Brain microvascular endothelial cell (primary cell): ENCODE measurements at regions not wholly inside any gene's neighbourhood (a gene's known extent, or its start where the extent isn't known, plus 50 kb on each side); places are given as distances from the start of the nearest gene placed in this dataset.

ENCODE experiments used
- DNase-seq: peaks from one replicate; pipeline ENCODE4 v3.0.0-alpha.2; 2020
- H3K27ac ChIP-seq: fragments of 250-450 bp; sonication (Bioruptor Pico); 2 replicates; pipeline ENCODE4 v1.5.1; 2020; ENCODE audit warnings: mild to moderate bottlenecking, moderate library complexity
- H3K27me3 ChIP-seq: fragments of 250-450 bp; sonication (Bioruptor Pico); replicated peaks from 2 replicates; pipeline ENCODE4 v1.5.1; 2020; ENCODE audit warnings: mild to moderate bottlenecking
- H3K36me3 ChIP-seq: fragments of 250-450 bp; sonication (Bioruptor Pico); replicated peaks from 2 replicates; pipeline ENCODE4 v1.5.1; 2020; ENCODE audit warnings: mild to moderate bottlenecking
- H3K4me3 ChIP-seq: 2 replicates; pipeline ENCODE4 v1.5.1; 2011; ENCODE audit warnings: low read depth, mild to moderate bottlenecking, control low read depth, low read length, moderate library complexity
- in situ Hi-C: cut with HindIII; loops from 2 replicates; pipeline ENCODE4 v1.10.0; 2017; ENCODE audit warnings: low sequenced_read_pairs, low pct_ligation_motif_present
- TF ChIP-seq, protein P1 (sequence below): IDR thresholded peaks from 2 replicates; pipeline ENCODE4 v1.5.1; 2011; ENCODE audit warnings: low read depth, mild to moderate bottlenecking, moderate library complexity, low read length, control low read depth, inconsistent platforms; ENCODE audit errors: missing control alignments

DNA sequence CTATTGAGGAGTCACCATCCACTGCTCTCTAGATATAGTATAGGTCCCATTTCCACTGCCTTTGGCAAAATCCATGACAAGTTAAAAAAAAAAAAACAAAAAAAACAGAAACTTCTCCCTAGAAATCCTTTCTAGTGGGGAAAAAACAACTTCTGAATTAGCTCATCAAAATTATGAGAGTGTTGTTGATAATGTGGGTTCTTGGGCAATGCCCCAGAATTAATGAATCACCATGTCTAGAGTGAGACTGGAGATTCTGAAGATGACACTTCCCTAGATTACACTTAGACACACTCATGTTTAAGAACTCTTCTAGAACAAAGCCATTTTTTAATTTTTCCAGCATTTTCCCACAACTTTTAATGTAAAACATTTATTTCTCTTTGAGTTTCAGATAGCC is 728.0 kb upstream of the C9orf72 start:
- no peak for DNase-seq
- Histone ChIP-seq H3K27me3 (no peaks in the 10 kb centered on the region), H3K27ac (no peak overlapping the region), H3K36me3 (no peaks in the 10 kb centered on the region), H3K4me3 (no peak overlapping the region)
- in situ Hi-C loops = no loop called here
- TF ChIP-seq, protein P1, sequence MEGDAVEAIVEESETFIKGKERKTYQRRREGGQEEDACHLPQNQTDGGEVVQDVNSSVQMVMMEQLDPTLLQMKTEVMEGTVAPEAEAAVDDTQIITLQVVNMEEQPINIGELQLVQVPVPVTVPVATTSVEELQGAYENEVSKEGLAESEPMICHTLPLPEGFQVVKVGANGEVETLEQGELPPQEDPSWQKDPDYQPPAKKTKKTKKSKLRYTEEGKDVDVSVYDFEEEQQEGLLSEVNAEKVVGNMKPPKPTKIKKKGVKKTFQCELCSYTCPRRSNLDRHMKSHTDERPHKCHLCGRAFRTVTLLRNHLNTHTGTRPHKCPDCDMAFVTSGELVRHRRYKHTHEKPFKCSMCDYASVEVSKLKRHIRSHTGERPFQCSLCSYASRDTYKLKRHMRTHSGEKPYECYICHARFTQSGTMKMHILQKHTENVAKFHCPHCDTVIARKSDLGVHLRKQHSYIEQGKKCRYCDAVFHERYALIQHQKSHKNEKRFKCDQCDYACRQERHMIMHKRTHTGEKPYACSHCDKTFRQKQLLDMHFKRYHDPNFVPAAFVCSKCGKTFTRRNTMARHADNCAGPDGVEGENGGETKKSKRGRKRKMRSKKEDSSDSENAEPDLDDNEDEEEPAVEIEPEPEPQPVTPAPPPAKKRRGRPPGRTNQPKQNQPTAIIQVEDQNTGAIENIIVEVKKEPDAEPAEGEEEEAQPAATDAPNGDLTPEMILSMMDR = no peak

DNA sequence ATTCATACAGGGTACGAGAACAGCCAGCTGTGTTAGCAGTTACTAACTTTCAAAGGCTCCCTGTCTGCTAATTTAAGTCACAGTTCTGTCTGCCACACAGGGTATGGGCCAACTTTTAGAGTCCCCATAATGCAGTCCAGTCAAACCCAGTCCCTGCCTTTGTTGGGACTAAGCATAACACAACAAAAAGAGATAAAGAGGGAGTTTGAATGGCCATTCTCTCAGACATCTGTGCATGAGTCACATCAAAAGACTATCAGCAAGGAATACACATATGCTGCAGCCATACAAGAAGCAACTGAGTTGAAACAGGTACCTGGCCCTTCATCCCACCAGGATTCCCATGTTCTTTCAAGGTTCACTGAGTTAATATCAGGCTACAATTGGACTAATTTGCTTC is 744.5 kb upstream of the C9orf72 start:
- Histone ChIP-seq H3K27ac (no peak overlapping the region), H3K27me3 (no peaks in the 10 kb centered on the region), H3K4me3 (no peak overlapping the region), H3K36me3 (no peaks in the 10 kb centered on the region)
- TF ChIP-seq, protein P1 = no peak
- in situ Hi-C loops = no loop called here
- no peak for DNase-seq

DNA sequence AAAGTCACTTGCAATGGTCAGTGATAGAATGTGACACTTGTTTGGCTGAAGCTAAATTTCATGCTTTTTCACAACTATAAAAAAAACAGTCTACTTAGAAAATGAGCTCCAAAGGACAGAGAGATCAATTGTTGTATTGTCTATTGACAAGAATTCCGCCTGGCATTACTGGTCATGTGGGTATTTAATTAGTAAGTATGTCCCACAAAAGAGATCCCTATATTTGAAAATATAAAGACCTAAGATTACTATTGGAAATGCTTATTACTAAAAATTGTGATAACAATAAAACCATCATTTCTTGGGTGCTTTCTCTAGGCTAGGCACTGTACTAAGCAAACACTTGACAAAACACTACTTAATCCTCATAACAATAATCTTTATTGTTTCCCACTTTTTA is 745.2 kb upstream of the C9orf72 start:
- Histone ChIP-seq H3K36me3 (no peaks in the 10 kb centered on the region), H3K4me3 (no peak overlapping the region), H3K27ac (no peak overlapping the region), H3K27me3 (no peaks in the 10 kb centered on the region)
- TF ChIP-seq, protein P1 = no peak
- no peak for DNase-seq
- in situ Hi-C loops = no loop called here

DNA sequence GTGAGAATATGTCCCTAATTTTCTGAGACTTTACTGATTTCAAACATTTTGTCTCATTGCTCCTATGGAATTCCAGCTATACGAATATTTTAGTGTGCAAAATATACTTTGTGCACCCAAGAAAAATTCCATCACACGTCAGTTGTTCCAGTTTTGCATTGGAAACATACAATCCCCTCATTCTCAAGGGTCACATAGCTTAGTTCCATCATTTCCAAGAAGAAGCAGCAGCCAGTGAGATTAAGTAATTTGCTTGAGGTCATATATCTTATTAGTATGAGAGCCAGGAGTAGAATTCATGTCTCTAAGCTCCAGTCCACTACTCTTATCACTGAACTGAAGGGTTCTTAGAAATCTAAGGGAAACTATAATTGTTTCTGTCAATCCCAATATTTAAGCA is 746.7 kb upstream of the C9orf72 start:
- TF ChIP-seq, protein P1 = no peak
- DNase-seq = no peak
- Histone ChIP-seq H3K4me3 (no peak overlapping the region), H3K36me3 (no peaks in the 10 kb centered on the region), H3K27me3 (no peaks in the 10 kb centered on the region), H3K27ac (no peak overlapping the region)
- in situ Hi-C loops = no loop called here

DNA sequence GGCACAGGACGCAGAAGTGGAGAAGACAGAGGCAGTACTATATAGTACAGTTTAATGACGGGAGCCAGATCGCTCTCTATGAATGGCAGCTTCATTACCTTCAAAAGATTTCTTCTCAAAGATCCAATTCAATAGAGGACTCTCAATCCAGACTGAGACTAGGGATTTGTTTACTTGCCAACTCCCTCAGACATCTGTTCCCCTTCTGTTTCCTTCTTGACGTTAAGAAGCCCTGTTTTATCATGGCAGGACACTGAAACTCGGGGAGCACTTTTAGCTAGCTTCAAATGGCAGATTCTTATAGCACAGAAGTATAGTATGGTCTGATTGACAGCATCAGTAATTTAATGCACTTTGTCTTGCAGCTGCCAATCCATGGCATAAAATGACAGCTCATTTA is 747.3 kb upstream of the C9orf72 start:
- H3K27ac ChIP-seq = no peak overlapping the region
- TF ChIP-seq, protein P1 = no peak
- no peaks in the 10 kb centered on the region for H3K27me3 ChIP-seq
- H3K36me3 ChIP-seq = no peaks in the 10 kb centered on the region
- no peak for DNase-seq
- no peak overlapping the region for H3K4me3 ChIP-seq
- in situ Hi-C loops = no loop called here

DNA sequence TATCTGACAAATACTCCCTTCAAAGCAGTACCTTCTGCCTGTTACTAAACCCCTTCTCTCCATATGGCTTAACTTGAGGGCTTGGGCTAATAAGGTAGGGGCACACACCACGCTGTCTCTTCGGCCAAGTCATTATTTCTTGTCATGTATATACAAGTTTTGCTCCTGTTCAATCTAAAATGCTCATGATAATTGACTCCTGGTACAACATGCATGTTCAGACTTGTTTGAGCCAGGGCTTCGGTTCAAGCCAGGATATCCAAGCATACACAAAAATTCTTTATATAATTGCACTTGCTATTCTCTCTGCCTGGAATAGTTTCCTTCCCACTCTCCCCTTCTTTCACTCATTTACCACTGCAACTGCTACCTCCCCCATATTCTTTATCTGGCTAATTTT is 756.0 kb upstream of the C9orf72 start:
- in situ Hi-C loops = no loop called here
- Histone ChIP-seq H3K27ac (no peak overlapping the region), H3K4me3 (no peak overlapping the region), H3K27me3 (no peaks in the 10 kb centered on the region), H3K36me3 (no peaks in the 10 kb centered on the region)
- TF ChIP-seq, protein P1 = no peak
- DNase-seq = no peak
